Hepatocyte (in vitro differentiated cells): ENCODE measurements at regions not wholly inside any gene's neighbourhood (a gene's known extent, or its start where the extent isn't known, plus 50 kb on each side); places are given as distances from the start of the nearest gene placed in this dataset.

Experiments
- DNase-seq: peaks from one replicate; pipeline ENCODE4 v3.0.0-alpha.2; 2016; ENCODE audit warnings: low spot score
- H2AFZ ChIP-seq: fragments of 200-600 bp; sonication (generic); 2 replicates; pipeline ENCODE4 v1.6.0; 2016; ENCODE audit warnings: antibody characterized with exemption, mild to moderate bottlenecking
- H3K27ac ChIP-seq: fragments of 200-600 bp; sonication (generic); 2 replicates; pipeline ENCODE4 v1.5.1; 2016; ENCODE audit warnings: mild to moderate bottlenecking
- H3K27me3 ChIP-seq: fragments of 200-600 bp; sonication (generic); 2 replicates; pipeline ENCODE4 v1.6.1; 2016
- H3K36me3 ChIP-seq: fragments of 200-600 bp; sonication (generic); replicated peaks from 2 replicates; pipeline ENCODE4 v1.5.1; 2016; ENCODE audit warnings: low read depth; ENCODE audit not compliant: insufficient read depth
- H3K4me1 ChIP-seq: fragments of 200-600 bp; sonication (generic); 2 replicates; pipeline ENCODE4 v1.5.1; 2016; ENCODE audit warnings: mild to moderate bottlenecking, moderate library complexity; ENCODE audit not compliant: insufficient read depth
- H3K4me2 ChIP-seq: fragments of 200-600 bp; sonication (generic); 2 replicates; pipeline ENCODE4 v1.6.0; 2016
- H3K4me3 ChIP-seq: fragments of 200-600 bp; sonication (generic); 2 replicates; pipeline ENCODE4 v1.5.1; 2016; ENCODE audit warnings: mild to moderate bottlenecking
- H3K79me2 ChIP-seq: fragments of 200-600 bp; sonication (generic); 2 replicates; pipeline ENCODE4 v1.6.0; 2017; ENCODE audit warnings: mild to moderate bottlenecking
- H3K9me2 ChIP-seq: fragments of 200-600 bp; sonication (generic); replicated peaks from 2 replicates; pipeline ENCODE4 v1.6.0; 2017; ENCODE audit warnings: mild to moderate bottlenecking; ENCODE audit not compliant: insufficient read depth
- H3K9me3 ChIP-seq: fragments of 200-600 bp; sonication (generic); 2 replicates; pipeline ENCODE4 v1.5.1; 2016; ENCODE audit warnings: low read depth, mild to moderate bottlenecking
- H4K20me1 ChIP-seq: fragments of 200-600 bp; sonication (generic); 2 replicates; pipeline ENCODE4 v1.6.0; 2016; ENCODE audit warnings: mild to moderate bottlenecking; ENCODE audit not compliant: insufficient read depth, poor library complexity, severe bottlenecking
- EZH2 ChIP-seq: fragments of 200-600 bp; sonication (generic); IDR thresholded peaks from 2 replicates; pipeline ENCODE4 v1.6.1; 2016; ENCODE audit warnings: antibody characterized with exemption, mild to moderate bottlenecking, borderline replicate concordance
- EZH2phosphoT487 ChIP-seq: fragments of 200-600 bp; sonication (generic); IDR thresholded peaks from one replicate; pipeline ENCODE4 v1.6.1; 2018; ENCODE audit warnings: antibody characterized with exemption, mild to moderate bottlenecking, low read depth, moderate library complexity; ENCODE audit not compliant: unreplicated experiment, severe bottlenecking
- WGBS: methylation state at CpG from one replicate; pipeline ENCODE4 v1.1.6; 2016; ENCODE audit warnings: low lambda C conversion rate; ENCODE audit errors: missing lambda C conversion rate; 5-methylcytosine and 5-hydroxymethylcytosine counted together
- TF ChIP-seq, protein P1 (sequence below): fragments of 200-600 bp; sonication (generic); IDR thresholded peaks from 2 replicates; pipeline ENCODE4 v1.5.1; 2016; ENCODE audit warnings: antibody characterized with exemption, mild to moderate bottlenecking; ENCODE audit not compliant: poor library complexity

DNA sequence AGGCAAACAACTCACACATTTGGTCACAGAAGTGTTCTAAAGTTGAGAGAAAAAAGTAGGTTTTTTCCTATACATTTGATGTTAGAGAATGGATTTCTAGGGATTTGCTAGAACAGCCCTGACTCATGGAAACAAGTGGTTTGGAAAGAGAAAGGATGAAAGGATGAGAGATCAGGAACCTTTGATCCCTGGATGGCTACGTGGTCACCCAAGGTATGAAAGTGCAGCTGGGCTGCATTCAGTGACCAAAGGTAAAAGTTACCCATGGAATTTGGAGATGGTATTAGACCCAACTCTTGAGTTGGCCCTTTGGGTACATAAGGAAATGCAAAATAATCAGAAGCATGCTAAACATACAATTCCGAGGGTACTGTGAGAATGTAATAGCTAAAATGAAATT, 61.3 kb upstream of the SPIN1 start:
- H4K20me1 ChIP-seq, result no peaks in the 10 kb centered on the region
- H2AFZ ChIP-seq, result no peak overlapping the region
- H3K79me2 ChIP-seq, result no peaks in the 10 kb centered on the region
- H3K9me2 ChIP-seq, result no peaks in the 10 kb centered on the region
- H3K4me3 ChIP-seq, result no peak overlapping the region
- H3K27ac ChIP-seq, result no peak overlapping the region
- no peaks in the 10 kb centered on the region for H3K27me3 ChIP-seq
- DNase-seq, result no peak
- no peaks in the 10 kb centered on the region for H3K9me3 ChIP-seq
- TF ChIP-seq EZH2phosphoT487, result no peak
- TF ChIP-seq, protein P1, sequence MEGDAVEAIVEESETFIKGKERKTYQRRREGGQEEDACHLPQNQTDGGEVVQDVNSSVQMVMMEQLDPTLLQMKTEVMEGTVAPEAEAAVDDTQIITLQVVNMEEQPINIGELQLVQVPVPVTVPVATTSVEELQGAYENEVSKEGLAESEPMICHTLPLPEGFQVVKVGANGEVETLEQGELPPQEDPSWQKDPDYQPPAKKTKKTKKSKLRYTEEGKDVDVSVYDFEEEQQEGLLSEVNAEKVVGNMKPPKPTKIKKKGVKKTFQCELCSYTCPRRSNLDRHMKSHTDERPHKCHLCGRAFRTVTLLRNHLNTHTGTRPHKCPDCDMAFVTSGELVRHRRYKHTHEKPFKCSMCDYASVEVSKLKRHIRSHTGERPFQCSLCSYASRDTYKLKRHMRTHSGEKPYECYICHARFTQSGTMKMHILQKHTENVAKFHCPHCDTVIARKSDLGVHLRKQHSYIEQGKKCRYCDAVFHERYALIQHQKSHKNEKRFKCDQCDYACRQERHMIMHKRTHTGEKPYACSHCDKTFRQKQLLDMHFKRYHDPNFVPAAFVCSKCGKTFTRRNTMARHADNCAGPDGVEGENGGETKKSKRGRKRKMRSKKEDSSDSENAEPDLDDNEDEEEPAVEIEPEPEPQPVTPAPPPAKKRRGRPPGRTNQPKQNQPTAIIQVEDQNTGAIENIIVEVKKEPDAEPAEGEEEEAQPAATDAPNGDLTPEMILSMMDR, result no peak
- no peak for TF ChIP-seq EZH2
- H3K4me2 ChIP-seq, result no peak overlapping the region
- no peaks in the 10 kb centered on the region for H3K36me3 ChIP-seq
- no peaks in the 10 kb centered on the region for H3K4me1 ChIP-seq
- WGBS, result 89% methylated on average over 2 of the region's 2 CpGs

DNA sequence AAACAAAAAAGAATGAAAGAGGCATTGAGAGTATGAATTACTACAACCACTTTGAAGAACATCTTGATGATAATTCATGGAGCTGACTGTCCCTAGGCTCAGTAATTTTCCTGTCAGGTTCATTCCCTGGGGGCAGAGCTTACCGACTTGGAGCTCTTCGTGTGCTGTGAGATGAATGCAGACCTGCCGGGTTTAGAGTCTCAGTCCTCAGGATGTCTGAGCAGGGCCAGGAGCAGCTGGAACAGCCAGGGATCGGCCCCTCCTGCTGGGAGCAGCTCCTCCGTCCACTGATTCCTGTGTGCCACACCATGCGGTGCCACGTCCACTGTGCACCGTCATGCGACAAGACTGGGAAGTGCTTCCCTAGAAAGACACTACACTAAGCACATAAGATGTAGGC, 62.2 kb upstream of the SPIN1 start:
- Histone ChIP-seq H3K4me2 (no peak overlapping the region), H4K20me1 (no peaks in the 10 kb centered on the region), H3K9me2 (no peaks in the 10 kb centered on the region), H3K27me3 (no peaks in the 10 kb centered on the region), H3K4me3 (no peak overlapping the region), H3K79me2 (no peaks in the 10 kb centered on the region), H3K9me3 (no peaks in the 10 kb centered on the region), H3K4me1 (no peaks in the 10 kb centered on the region), H3K36me3 (no peaks in the 10 kb centered on the region), H3K27ac (no peak overlapping the region), H2AFZ (no peak overlapping the region)
- no peak for DNase-seq
- TF ChIP-seq, protein P1, result no peak
- no peak for TF ChIP-seq EZH2
- no peak for TF ChIP-seq EZH2phosphoT487
- WGBS, result 78% methylated on average over 9 of the region's 9 CpGs

DNA sequence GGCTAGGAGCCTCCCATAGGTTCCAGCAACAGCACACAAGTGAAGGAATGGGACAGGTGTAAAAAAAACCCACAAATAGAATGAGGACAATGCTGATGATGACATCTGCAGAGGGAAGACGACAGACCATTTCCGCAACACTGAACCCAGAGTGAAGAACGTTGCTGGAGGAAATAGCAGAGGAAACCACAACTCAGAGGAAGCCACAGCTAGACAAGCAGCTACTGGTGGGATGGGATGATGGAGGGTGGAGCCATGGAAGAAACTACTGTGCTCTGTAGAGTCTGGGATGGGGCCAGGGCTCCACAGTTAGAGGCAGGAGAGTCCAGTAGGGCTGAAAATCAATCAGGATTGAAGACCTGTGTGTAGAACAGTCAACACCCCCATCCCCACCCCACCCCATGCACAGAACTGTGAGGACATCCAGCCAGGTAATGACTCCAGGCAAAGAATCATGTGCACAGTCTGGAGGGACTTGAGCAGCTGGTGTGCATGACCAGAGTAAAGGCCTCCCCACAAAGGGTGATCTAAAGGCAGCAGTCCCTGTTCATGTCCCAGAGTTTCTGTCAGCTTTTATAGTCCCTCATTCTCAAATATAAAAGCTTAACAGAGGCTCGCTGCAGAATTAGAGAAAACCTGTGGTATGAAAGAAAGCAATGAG, 65.2 kb upstream of the SPIN1 start:
- Histone ChIP-seq H2AFZ (no peak overlapping the region), H3K9me3 (no peaks in the 10 kb centered on the region), H3K9me2 (no peaks in the 10 kb centered on the region), H3K4me1 (no peaks in the 10 kb centered on the region), H3K79me2 (no peaks in the 10 kb centered on the region), H4K20me1 (no peaks in the 10 kb centered on the region), H3K27me3 (no peaks in the 10 kb centered on the region), H3K4me2 (no peak overlapping the region), H3K36me3 (no peaks in the 10 kb centered on the region), H3K27ac (no peak overlapping the region), H3K4me3 (no peak overlapping the region)
- WGBS, result 80% methylated on average over 4 of the region's 4 CpGs
- DNase-seq, result no peak
- TF ChIP-seq EZH2phosphoT487 (no peak), EZH2 (no peak)
- TF ChIP-seq, protein P1, result no peak

DNA sequence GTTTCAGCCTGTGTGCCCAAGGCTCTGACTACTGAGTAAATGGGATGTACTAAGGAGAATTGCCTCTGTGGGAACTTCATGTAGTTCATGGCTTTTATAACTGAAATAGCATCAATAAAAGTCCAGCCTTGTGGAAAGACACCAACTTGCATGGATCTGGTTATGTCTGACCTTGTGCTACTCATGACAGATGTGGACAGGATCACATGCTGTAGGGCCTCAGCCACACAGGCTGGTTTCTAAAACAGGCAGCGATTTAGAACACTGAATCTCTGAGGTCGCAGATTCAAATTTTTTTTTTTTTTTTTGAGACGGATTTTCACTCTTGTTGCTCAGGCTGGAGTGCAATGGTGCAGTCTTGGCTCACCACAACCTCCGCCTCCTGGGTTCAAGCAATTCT, 66.5 kb upstream of the SPIN1 start:
- Histone ChIP-seq H2AFZ (no peak overlapping the region), H3K9me2 (no peaks in the 10 kb centered on the region), H4K20me1 (no peaks in the 10 kb centered on the region), H3K4me2 (no peak overlapping the region), H3K27ac (no peak overlapping the region), H3K4me3 (no peak overlapping the region), H3K27me3 (no peaks in the 10 kb centered on the region), H3K36me3 (no peaks in the 10 kb centered on the region), H3K79me2 (no peaks in the 10 kb centered on the region), H3K9me3 (no peaks in the 10 kb centered on the region), H3K4me1 (no peaks in the 10 kb centered on the region)
- no peak for TF ChIP-seq EZH2
- no peak for TF ChIP-seq EZH2phosphoT487
- TF ChIP-seq, protein P1, result no peak
- WGBS, result 91% methylated on average over 4 of the region's 4 CpGs
- no peak for DNase-seq
